H1 (cell line): ENCODE measurements at regions not wholly inside any gene's neighbourhood (a gene's known extent, or its start where the extent isn't known, plus 50 kb on each side); places are given as distances from the start of the nearest gene placed in this dataset.

ENCODE experiments used
- E2F6 ChIP-seq: IDR thresholded peaks from 2 replicates; pipeline ENCODE4 v1.6.1; 2012; ENCODE audit warnings: inconsistent platforms
- HDAC2 ChIP-seq, 2 experiments: fragments of 300-600 bp in 1 of 2; sonication (generic) in 1 of 2; IDR thresholded peaks; 2 replicates each; pipeline ENCODE4 v1.6.1; 2011 to 2012; ENCODE audit warnings: low read depth in 2 of 2, low read length in 2 of 2, mild to moderate bottlenecking in 2 of 2, moderate library complexity in 2 of 2, borderline replicate concordance in 1 of 2, inconsistent platforms in 1 of 2
- RNF2 ChIP-seq: fragments of 200-900, 300-1000 bp; sonication (generic); IDR thresholded peaks from 2 replicates; pipeline ENCODE4 v1.7.1; 2016; ENCODE audit warnings: borderline replicate concordance, low read depth, mild to moderate bottlenecking, antibody characterized with exemption, low read length; ENCODE audit not compliant: poor library complexity, severe bottlenecking; ENCODE audit errors: missing control alignments

DNA sequence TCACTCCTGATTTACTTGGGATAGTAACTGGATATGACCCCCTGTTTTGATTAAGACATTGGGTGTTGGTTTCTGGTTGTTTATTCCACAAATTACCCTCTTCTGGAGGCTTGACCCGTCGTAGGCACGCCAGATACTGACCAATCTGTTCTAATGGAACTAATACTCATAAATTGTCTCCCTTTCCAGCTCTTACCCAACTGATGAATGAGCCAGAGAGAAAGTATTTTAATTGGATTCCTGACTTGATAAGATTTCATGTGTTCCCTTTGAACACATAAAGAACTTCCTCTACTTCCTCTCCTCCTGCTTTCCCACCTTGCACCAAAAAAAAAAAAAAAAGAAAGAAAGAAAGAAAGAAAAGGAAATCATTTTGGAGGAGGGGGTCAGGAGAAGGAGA is 340.9 kb downstream of the PCNX1 start (continued):
- no peak for TF ChIP-seq E2F6
- TF ChIP-seq HDAC2 (IDR thresholded peaks at IDR 0.05; ENCODE audit: borderline replicate concordance in 1 of 2, low read depth in 2 of 2, low read length in 2 of 2): no peak
- TF ChIP-seq RNF2: no peak
